ENCODE measurements at regions not wholly inside any gene's neighbourhood (a gene's known extent, or its start where the extent isn't known, plus 50 kb on each side); places are given as distances from the start of the nearest gene placed in this dataset.

DNA sequence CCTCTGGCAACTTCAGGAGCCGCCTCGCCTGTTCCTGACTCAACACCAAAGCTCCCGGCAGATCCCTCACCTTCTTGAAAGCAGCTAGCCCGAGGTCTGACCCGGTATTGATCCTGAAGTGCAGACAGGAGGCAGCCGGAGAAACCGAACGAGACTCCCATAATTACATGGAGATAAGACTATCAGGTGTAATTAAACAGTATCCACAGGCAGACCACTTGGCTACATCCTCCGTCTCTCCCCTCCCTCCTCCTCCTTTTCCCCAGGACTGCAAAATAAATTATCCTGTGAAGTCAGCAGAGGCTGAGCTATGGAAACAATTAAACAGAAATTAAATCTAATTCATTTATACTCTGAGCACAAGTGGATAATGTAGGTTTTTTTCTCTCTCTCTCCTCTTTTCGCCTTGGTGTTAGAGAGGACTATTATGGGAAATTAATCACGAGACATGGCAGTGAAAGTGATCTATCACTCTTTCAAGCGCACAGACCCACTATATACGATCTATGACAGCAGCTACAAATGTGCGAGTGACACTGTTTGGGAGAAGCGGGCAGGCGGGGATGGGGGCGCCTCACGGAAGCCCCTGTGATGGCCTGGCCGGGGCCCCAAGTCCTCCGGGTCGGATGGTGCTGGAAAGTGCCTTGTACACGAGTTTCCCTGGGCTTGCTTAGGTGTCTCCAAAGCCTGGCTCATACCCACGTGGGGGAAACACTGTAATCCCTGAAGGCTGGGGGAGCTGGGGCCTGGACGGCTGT lies 92.8 kb downstream of the RBFOX3 start:
- H3K36me3 ChIP-seq (ENCODE audit: control insufficient read depth, insufficient read depth, low read length) = no peaks in the 10 kb centered on the region
- POLR2A ChIA-PET = no interaction called here
- no peak overlapping the region for H3K4me3 ChIP-seq (ENCODE audit: low read depth, low read length)
- CTCF ChIA-PET = no interaction called here
- TF ChIP-seq CTCF (IDR thresholded peaks at IDR 0.05; ENCODE audit: insufficient read depth, low read depth, low read length) = no peak
- DNase-seq (ENCODE audit: low read depth) = no peak
- H3K27me3 ChIP-seq (ENCODE audit: control insufficient read depth, insufficient read depth, low read length) = no peaks in the 10 kb centered on the region

GRCh38 chr17:79515646-79516571 lies 94.9 kb downstream of the RBFOX3 start:
- no peak for TF ChIP-seq CTCF (IDR thresholded peaks at IDR 0.05; ENCODE audit: insufficient read depth, low read depth, low read length)
- ChIA-PET CTCF (no interaction called here), POLR2A (no interaction called here)
- no peak overlapping the region for H3K4me3 ChIP-seq (ENCODE audit: low read depth, low read length)
- DNase-seq (ENCODE audit: low read depth) = no peak
- H3K27me3 ChIP-seq (ENCODE audit: control insufficient read depth, insufficient read depth, low read length) = no peaks in the 10 kb centered on the region
- H3K36me3 ChIP-seq (ENCODE audit: control insufficient read depth, insufficient read depth, low read length) = no peaks in the 10 kb centered on the region

GRCh38 chr17:79515110-79515509 lies 95.7 kb downstream of the RBFOX3 start:
- CTCF ChIA-PET = no interaction called here
- H3K27me3 ChIP-seq (ENCODE audit: control insufficient read depth, insufficient read depth, low read length) = no peaks in the 10 kb centered on the region

GRCh38 chr17:79513820-79514535 lies 96.9 kb downstream of the RBFOX3 start:
- no peaks in the 10 kb centered on the region for H3K27me3 ChIP-seq (ENCODE audit: control insufficient read depth, insufficient read depth, low read length)
- no peak overlapping the region for H3K4me3 ChIP-seq (ENCODE audit: low read depth, low read length)
- H3K36me3 ChIP-seq (ENCODE audit: control insufficient read depth, insufficient read depth, low read length) = no peaks in the 10 kb centered on the region
- POLR2A ChIA-PET = no interaction called here
- CTCF ChIA-PET = no interaction called here
- TF ChIP-seq CTCF (IDR thresholded peaks at IDR 0.05; ENCODE audit: insufficient read depth, low read depth, low read length) = no peak
- DNase-seq (ENCODE audit: low read depth) = no peak

More at GRCh38 chr17:79515110-79515509, 95.7 kb downstream of the RBFOX3 start:
- Histone ChIP-seq H3K36me3 (ENCODE audit: control insufficient read depth, insufficient read depth, low read length) (no peaks in the 10 kb centered on the region), H3K4me3 (ENCODE audit: low read depth, low read length) (no peak overlapping the region)
- POLR2A ChIA-PET = no interaction called here
- no peak for DNase-seq (ENCODE audit: low read depth)
- TF ChIP-seq CTCF (IDR thresholded peaks at IDR 0.05; ENCODE audit: insufficient read depth, low read depth, low read length) = no peak

DNA sequence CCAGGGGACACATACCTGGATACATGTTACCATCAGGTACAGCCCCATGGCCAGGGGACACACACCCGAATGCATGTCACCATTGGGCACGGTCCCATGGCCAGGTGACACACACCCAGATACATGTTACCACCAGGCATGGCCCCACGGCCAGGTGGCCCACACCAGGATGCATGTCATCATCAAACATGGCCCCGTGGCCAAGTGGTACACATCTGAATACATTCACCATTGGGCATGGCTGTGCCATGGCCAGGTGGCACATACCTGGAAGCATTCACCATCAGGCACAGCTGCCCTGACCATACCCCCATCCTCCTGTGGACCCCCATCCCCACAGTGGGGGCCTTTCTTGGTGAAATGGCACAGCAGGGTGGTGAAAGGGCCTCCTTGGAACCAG lies 97.6 kb downstream of the RBFOX3 start:
- H3K4me3 ChIP-seq (ENCODE audit: low read depth, low read length) = no peak overlapping the region
- no peaks in the 10 kb centered on the region for H3K36me3 ChIP-seq (ENCODE audit: control insufficient read depth, insufficient read depth, low read length)
- CTCF ChIA-PET = no interaction called here
- POLR2A ChIA-PET = no interaction called here
- no peak for TF ChIP-seq CTCF (IDR thresholded peaks at IDR 0.05; ENCODE audit: insufficient read depth, low read depth, low read length)
- no peaks in the 10 kb centered on the region for H3K27me3 ChIP-seq (ENCODE audit: control insufficient read depth, insufficient read depth, low read length)
- no peak for DNase-seq (ENCODE audit: low read depth)

All from BJ (cell line).